ENCODE measurements at regions not wholly inside any gene's neighbourhood (a gene's known extent, or its start where the extent isn't known, plus 50 kb on each side); places are given as distances from the start of the nearest gene placed in this dataset.

GRCh38 chr19:30712431-30713337 is 340.5 kb downstream of the ZNF536 start:
- no peak for DNase-seq (ENCODE audit: low read depth in 4 of 4, low spot score in 1 of 4)

GRCh38 chr19:30711826-30712225 is 339.6 kb downstream of the ZNF536 start:
- DNase-seq (ENCODE audit: low read depth in 4 of 4, low spot score in 1 of 4): no peak

- no peak for DNase-seq (ENCODE audit: low read depth in 4 of 4, low spot score in 1 of 4)
These were observed 339.1 kb downstream of the ZNF536 start for GRCh38 chr19:30711296-30711695.

- no peak for DNase-seq (ENCODE audit: low read depth in 4 of 4, low spot score in 1 of 4)
These were observed 338.5 kb downstream of the ZNF536 start for GRCh38 chr19:30710721-30711120.

- no peak for DNase-seq (ENCODE audit: low read depth in 4 of 4, low spot score in 1 of 4)
These were observed 336.4 kb downstream of the ZNF536 start for GRCh38 chr19:30708416-30709178.

GRCh38 chr19:30704771-30705330 is 332.7 kb downstream of the ZNF536 start:
- no peak for DNase-seq (ENCODE audit: low read depth in 4 of 4, low spot score in 1 of 4)

GRCh38 chr19:30703645-30704044 is 331.5 kb downstream of the ZNF536 start:
- no peak for DNase-seq (ENCODE audit: low read depth in 4 of 4, low spot score in 1 of 4)

- no peak for DNase-seq (ENCODE audit: low read depth in 4 of 4, low spot score in 1 of 4)
These were observed 329.0 kb downstream of the ZNF536 start for GRCh38 chr19:30701178-30701577.

GRCh38 chr19:30699871-30700280 is 327.7 kb downstream of the ZNF536 start:
- DNase-seq (ENCODE audit: low read depth in 4 of 4, low spot score in 1 of 4): no peak

GRCh38 chr19:30696514-30696913 is 324.3 kb downstream of the ZNF536 start:
- no peak for DNase-seq (ENCODE audit: low read depth in 4 of 4, low spot score in 1 of 4)

GRCh38 chr19:30695171-30695875 is 323.1 kb downstream of the ZNF536 start:
- no peak for DNase-seq (ENCODE audit: low read depth in 4 of 4, low spot score in 1 of 4)

GRCh38 chr19:30694156-30694755 is 322.1 kb downstream of the ZNF536 start:
- no peak for DNase-seq (ENCODE audit: low read depth in 4 of 4, low spot score in 1 of 4)

GRCh38 chr19:30692879-30693503 is 320.8 kb downstream of the ZNF536 start:
- DNase-seq (ENCODE audit: low read depth in 4 of 4, low spot score in 1 of 4): no peak

GRCh38 chr19:30692181-30692811 is 320.1 kb downstream of the ZNF536 start:
- DNase-seq (ENCODE audit: low read depth in 4 of 4, low spot score in 1 of 4): no peak

GRCh38 chr19:30691819-30692166 is 319.6 kb downstream of the ZNF536 start:
- no peak for DNase-seq (ENCODE audit: low read depth in 4 of 4, low spot score in 1 of 4)

GRCh38 chr19:30690935-30691818 is 319.0 kb downstream of the ZNF536 start:
- no peak for DNase-seq (ENCODE audit: low read depth in 4 of 4, low spot score in 1 of 4)

- no peak for DNase-seq (ENCODE audit: low read depth in 4 of 4, low spot score in 1 of 4)
These were observed 318.3 kb downstream of the ZNF536 start for GRCh38 chr19:30690525-30690924.

- no peak for DNase-seq (ENCODE audit: low read depth in 4 of 4, low spot score in 1 of 4)
These were observed 317.3 kb downstream of the ZNF536 start for GRCh38 chr19:30689474-30689873.

- DNase-seq (ENCODE audit: low read depth in 4 of 4, low spot score in 1 of 4): no peak
These were observed 316.5 kb downstream of the ZNF536 start for GRCh38 chr19:30688696-30689095.

All from stimulated activated CD4-positive, alpha-beta T cell treated with anti-CD3 and anti-CD28 coated beads, Interleukin-1b, Interleukin-23, amount 100 ng/mL, for 24 hours (primary cell).